Iris pigment epithelial cell (primary cell): ENCODE measurements at regions not wholly inside any gene's neighbourhood (a gene's known extent, or its start where the extent isn't known, plus 50 kb on each side); places are given as distances from the start of the nearest gene placed in this dataset.
A peak's percentile ranks its signal among the peaks of the same experiment; 100 is the strongest.
"Not testable (repeated sequence)": the region's sequence is repeated elsewhere in the genome, so short reads cannot be mapped to it uniquely, and the experiment has no call there.

Source experiments
- DNase-seq: peaks from one replicate; pipeline ENCODE4 v3.0.0-alpha.2; 2011; ENCODE audit warnings: low read depth

DNA sequence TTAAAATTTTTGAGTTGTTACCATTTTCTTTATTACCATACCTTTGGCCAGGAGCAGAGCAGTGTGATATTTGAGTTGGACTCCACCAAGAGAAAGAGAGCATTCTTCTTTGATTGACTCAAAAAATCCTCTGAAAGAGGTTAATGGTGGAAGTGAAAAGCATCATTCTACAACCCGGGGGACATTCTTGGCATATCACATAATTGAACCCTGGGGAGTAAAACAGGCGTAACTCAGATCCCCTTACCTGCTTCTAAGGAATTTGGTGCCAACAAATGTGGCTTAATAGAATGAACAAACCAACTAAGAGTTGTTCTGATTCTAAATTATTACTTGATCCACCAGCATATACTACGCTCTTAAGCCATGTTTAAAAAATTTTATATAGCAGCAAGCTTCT is 351.1 kb upstream of the DEPDC1 start:
- DNase-seq = no peak

DNA sequence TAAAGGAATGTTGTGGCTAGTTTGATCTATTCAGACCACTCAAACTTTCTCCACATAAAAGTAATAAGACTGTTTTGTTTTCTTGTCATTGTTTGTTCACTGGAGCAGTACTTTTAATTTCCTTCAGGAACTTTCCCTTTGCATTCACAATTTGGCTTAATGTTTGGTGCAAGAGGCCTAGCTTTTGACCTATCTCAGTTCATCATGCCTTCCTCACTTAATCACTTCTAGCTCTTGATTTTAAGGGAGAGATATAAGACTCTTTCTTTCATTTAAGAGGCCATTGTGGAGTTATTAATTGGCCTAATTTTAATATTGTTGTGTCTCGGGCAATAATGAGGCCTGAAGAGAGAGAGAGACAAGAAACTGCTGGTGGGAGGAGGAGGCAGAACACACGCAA is 371.7 kb upstream of the DEPDC1 start:
- no peak for DNase-seq

DNA sequence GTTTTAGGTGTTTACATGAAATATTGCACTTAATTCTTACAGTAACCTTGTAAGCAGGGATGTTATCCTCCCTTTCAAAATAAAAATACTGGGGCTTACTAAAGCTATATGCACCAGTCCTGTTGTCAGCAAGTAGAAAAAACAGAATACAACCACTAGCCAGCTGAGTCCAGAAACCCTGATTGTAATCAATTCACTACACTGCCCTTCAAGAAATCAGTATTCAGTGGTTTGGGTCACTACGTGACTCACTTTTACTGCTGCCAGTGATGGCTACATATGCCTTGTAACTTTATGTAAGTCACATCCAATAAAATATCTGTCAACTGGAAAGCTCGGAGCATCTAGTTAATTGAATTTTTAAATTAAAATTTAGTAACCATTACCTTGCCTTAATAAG is 376.3 kb upstream of the DEPDC1 start:
- no peak for DNase-seq

DNA sequence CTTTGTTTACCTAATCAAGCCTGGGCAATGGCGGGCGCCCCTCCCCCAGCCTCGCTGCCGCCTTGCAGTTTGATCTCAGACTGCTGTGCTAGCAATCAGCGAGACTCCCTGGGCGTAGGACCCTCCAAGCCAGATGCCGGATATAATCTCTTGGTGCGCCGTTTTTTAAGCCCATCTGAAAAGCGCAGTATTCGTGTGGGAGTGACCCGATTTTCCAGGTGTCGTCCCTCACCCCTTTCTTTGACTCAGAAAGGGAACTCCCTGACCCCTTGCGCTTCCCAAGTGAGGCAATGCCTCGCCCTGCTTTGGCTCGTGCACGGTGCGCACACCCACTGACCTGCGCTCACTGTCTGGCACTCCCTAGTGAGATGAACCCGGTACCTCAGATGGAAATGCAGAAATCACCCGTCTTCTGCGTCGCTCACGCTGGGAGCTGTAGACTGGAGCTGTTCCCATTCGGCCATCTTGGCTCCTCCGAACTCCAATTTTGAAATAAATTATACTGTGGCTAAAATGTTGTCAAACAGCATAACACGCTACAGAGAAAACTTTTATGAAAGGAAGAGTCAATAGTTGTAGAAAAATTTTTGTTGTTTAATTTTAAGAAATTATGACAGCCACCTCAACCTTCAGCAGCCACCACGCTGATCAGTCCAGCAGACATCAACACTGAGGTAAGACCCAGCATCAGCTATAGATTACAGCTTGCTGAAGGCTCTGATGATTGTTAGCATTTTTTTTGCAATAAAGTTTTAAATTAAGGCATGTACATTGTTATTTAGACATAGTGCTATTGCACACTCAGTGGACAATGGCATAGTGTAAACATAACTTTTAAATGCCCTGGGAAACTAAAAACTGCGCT is 384.7 kb upstream of the DEPDC1 start:
- not testable (repeated sequence) for DNase-seq

DNA sequence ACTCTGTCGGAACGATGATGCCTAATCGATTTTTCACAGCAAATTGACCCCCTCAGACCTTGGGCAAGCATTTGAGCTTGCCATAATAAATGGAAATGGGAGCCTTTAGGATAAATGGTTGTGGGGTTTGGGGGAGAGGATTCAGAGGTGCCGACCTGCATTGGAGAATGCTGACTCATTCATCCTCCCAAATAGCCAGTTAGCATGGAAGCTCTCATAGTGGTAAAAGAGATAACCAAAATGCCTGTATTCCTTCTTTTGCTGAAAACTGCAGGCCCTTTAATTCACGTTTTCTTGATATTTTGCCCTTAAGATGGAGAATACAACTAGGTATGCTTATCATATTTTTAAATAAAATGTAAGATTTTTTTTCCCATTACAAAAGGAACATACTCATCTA is 392.6 kb upstream of the DEPDC1 start:
- DNase-seq = no peak

DNA sequence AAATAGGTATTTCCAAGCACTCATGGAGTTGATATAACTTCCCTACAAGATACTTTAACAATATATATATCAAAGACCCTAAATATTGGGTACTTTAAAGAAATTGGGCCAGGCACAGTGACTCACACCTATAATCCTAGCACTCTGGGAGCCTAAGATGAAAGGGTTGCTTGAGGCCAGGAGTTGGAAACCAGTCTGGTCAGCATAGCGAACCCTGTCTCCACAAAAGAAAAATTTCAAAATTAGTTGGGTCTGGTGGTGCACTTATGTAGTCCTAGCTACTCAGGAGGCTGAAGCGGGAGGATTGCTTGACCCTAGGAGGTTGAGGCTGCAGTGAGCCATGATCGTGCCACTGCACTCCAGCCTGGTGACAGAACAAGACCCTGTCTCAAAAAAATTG is 393.9 kb upstream of the DEPDC1 start:
- DNase-seq = no peak

DNA sequence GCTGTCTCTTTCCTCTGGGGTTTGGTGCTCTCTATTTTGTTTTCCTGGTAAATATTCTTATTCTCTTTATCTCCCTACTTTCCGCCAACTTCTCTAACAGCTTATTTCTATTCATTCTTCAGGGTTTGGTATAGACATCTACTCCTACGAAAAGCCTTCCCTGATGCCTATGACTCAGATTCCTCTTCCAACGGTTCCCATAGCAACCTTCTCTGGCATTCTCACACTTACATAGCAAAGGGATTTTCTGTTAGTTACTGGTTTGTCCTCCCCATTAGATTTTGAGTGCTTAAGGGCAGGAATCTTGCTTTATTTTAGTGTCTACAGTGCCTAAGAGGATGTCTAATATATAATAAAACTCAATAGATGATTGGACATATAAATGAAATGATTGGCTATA is 407.6 kb upstream of the DEPDC1 start:
- DNase-seq = peak; percentile 9

DNA sequence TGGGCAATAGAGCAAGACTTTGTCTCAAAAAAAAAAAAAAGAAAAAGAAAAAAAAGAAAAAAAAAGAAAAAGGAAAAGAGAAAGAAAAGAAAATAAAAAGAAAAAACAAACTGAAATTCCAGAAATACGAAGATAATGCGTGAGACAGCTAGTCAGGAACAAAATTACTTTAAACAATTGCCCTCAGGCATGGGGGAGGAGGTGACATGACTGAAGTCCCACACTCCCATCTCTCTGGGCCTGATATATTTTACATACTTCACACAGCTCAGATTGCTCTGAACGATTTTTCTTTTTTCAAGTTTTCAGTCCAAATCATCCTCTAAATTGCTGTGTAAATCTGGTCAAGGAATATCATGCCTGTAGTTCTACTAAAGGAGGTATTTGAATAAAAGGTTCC is 409.5 kb upstream of the DEPDC1 start:
- no peak for DNase-seq

DNA sequence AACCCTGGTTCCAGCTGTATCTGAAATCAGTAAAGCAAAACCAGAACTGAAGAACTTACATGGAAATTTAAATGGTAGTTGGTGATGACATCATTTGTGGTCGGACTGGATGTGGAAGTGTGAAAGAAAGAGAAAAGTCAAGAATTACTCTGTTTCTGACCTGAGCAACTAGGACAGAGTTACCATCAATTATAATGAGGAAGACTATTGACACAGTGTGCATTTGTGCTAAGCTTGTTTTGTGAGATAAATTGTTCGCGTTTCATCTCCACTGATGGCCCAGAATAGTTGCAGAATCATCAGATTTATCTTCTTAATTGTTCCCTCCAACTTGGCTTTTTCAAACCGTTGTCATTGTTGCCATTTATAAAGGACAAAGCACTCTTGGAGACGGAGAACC is 410.6 kb upstream of the DEPDC1 start:
- DNase-seq = no peak

DNA sequence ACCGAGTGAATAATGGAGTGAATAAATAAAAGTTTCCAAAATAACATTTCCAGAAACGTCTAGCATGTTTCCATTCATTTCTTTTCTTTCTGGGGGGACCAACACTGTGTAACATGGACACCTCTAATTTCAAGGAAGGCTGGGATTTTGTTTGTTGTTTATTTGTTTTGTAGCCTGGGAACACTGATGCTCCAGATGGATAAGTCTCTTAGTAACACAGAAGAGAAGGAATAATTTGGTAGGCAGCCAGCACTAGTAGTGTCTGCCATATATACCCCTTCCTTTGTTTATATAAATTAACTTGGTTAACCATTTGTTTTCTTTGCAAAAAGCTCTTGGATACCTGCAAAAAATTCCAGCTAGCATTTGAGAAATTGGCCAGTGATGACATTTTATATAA is 411.4 kb upstream of the DEPDC1 start:
- no peak for DNase-seq

DNA sequence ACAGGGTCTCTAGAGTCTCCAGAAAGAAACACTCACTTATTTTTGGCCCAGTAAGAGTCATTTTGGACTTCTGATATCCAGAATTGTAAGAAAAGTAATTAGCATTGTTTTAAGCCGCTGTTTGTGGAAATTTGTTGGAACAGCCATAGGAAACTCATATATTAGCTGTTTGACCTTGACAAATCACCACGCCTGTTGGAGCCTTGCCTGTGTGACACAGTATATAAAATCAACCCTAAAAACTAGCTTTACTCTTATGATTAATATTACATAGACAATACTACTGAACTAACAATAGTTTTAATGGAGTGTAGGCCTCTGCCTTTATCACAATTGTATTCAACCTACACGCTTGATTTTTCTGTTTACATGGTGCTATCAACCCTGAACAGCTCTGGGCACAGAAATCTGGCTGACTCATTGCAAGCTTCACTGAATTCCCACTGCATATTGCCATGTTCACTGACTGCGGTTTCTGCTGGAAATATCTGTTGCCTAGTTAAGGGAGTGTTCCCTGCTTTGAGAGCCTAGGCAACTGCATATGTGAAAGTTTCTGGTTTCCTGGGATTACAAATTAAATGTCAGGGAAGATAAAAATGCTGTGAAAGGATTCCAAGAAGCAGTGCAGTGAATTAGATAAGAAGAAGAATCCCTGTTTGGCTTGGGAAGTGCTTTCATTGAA is 419.5 kb upstream of the DEPDC1 start:
- peak; percentile 55 for DNase-seq

DNA sequence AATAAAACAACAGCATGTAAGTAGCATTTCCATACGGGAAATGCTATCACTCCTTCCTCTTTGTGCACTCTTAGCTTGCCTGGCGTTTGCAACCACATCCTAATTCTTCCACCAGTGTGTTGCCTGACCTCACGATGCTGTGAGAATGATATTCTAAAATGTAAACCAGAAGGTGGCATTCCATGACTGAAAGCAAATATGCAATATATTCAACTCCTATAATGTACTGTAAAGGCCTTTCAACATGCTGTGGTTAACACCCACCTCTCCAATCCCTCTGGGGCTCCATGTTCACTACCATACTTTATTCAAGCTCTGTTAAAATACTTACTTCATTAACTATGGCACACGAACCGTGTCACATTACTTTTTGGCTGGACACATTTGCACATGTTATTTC is 420.6 kb upstream of the DEPDC1 start:
- no peak for DNase-seq

DNA sequence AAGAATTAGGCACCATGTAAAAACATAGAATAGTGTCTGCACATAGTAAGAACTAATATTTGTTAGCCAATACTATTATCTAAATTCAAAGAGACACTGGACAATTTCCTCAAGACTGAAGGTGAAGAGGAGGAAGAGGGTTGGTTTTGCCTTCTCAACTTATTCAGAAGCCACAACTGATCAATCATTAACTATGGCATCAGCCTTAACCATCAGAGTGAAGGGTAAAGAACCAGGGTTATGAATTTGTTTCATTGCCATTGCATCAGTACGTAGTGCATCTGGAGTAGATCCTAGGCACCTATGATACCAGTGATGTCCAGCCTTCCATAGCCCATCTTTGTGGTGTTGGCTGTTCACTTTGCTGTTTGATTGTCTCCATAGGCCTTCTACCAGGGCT is 421.7 kb upstream of the DEPDC1 start:
- DNase-seq = no peak

DNA sequence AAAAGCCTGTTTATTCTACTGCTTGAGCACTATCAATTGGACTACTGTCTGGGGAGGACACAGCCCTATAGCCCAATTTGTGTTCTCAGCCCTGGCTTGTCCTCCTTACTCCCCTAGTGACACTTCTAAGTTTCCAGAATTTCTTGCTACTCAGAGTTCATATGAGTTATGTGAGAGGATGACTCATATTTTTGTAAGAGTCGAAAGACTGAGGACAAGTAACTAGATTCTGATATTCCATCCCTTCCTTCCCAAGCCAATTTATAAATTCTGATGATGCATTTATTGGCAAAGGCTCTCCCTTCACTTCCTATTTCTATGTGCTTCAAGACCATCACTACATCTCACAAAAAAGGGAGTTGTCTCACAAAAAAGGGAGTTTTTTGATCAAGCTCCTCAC is 422.2 kb upstream of the DEPDC1 start:
- no peak for DNase-seq

DNA sequence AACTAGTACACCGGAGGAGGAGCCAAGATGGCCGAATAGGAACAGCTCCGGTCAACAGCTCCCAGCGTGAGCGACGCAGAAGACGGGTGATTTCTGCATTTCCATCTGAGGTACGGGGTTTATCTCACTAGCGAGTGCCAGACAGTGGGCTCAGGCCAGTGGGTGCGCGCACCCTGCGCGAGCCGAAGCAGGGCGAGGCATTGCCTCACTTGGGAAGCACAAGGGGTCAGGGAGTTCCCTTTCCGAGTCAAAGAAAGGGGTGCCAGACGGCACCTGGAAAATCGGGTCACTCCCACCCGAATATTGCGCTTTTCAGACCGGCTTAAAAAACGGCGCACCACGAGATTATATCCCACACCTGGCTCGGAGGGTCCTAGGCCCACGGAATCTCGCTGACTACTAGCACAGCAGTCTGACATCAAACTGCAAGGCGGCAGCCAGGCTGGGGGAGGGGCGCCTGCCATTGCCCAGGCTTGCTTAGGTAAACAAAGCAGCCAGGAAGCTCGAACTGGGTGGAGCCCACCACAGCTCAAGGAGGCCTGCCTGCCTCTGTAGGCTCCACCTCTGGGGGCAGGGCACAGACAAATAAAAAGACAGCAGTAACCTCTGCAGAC is 426.7 kb upstream of the DEPDC1 start:
- DNase-seq = not testable (repeated sequence)

DNA sequence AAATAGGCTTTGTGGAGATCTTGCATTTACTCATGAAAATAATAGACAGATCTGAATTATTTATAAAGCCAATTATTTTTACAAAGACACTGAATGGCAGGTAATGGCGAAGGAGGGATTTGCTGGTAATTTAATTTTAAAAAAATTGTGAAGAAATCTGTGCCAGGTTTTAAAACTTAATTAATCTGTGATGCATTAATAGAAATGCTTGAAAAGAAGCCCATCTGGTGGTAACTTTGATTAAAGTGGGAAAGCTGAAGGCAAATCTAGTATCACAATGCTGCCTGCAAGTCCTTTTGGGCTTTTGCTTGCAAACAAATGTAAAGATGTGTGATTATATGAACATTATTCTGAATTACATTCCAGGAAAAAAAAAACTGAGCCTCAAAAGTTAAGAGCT is 433.2 kb upstream of the DEPDC1 start:
- DNase-seq = no peak

DNA sequence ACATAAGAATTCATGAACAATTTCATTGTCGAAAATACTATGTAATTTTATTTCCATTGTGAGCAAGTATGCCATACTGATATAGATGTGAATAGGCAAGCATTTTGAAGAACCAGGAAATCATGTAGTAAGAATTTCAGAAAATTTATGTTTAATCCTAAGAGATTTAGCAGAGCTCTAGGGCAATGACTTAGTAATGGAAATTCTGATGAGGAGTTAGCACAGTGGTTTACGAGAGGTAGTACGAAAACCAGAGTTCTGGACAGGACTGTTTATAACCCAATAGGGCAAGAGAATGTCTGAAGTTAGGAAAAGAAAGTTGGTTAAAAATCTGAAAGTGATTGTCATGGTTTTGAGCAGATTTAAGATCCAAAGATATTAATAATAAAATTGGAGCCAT is 439.6 kb upstream of the DEPDC1 start:
- DNase-seq = no peak

DNA sequence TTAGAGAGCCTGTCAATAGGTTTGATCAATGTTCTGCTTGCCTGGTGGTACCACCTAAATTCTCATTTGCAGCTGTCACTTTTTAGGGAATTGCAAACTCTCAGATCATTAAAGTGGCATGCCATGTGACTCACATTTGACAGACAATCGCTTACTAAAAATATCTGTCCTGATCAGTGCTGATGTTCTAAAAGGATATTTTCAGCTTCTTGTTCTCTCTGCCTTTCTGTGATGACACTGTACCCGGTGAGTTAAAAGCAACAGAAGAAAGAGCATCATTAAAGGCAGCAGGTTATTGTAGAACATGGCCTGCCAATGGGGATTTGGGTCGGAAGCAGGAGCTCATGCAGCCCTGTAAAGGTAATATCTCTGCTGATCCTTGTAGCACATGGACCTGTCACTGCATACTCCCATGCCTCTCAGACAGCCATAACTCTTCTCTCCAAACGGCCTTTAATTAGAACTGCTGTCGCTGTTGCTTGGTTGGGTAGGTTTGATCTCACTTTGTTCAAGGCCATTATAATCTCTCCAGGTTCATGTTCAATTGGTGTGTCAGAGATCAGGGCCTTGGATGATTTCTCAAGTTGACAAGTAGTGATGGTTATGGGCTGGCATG is 441.3 kb upstream of the DEPDC1 start:
- DNase-seq = no peak

DNA sequence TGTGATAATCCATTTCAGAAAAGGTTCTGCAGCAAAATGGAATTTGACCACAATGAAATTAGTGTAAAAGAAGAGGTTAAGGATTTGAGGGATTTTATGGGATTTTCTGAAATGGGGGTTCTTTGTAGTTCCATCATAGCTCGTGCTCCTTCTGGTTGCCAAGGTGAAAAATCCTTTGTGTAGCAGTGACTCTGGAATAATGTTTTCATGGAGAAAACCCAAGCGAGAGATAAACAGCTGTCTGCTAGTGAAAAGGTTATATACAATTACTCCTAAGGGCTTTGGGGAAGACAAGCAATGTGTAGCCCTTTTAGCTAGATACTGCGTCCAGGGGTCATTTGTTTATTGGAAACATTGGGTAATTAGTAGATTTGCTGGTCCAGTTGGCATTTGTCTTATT is 453.2 kb upstream of the DEPDC1 start:
- DNase-seq = no peak

DNA sequence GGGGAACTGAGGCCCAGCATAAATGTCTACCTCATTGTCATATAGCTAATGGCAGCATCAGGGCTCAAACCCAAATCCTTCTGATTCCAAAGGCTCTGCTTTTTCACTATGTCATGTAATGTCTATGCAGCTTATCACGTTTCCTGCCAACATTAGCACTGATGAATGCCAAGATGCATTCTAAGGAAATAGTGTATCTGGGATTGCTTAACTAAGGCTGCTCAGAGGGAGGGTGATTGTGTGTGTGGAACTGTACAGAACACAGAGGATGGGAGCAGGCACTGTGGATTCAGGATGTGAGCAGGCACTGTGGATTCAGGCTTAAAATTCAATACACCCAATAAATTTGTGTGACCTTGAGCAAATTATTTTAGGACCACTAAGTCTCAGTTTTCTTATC is 456.4 kb upstream of the DEPDC1 start:
- DNase-seq = no peak

DNA sequence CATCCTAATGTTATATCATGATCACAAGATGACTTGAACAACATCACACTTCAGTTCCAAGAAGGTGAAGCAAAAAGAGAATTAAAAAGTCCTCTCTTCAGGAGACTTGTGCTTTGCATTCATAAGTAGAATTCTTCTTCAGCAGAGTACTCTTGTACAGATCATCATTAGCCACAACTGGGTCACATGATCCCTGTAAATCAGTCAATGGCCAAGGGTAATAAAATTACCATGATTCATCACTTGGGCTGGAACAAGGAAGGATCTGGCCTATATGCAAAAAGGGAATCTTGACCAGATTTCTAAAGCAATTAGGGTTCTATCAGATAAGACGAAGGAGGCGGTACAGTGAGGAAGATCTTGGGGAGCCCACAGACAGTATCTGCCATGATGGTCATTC is 458.0 kb upstream of the DEPDC1 start:
- DNase-seq = no peak

DNA sequence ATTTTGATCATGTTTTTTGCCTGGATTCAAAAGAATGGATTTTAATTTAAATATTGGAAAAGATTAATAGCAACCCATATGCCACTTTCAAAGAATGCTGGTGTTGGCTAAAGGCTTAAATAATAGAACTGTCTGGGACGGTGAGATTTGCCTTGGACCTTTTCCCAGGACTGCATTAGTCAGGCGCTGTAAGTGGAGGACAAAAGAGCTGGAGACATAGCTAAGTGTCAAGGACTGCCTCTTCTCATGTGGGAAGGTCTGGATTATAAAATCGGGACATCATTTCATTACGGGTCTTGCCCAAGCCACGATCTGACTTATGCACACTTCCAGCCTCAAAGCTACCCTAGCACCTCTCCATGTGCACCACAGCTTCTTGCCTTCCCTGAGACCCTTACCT is 458.5 kb upstream of the DEPDC1 start:
- DNase-seq = no peak

DNA sequence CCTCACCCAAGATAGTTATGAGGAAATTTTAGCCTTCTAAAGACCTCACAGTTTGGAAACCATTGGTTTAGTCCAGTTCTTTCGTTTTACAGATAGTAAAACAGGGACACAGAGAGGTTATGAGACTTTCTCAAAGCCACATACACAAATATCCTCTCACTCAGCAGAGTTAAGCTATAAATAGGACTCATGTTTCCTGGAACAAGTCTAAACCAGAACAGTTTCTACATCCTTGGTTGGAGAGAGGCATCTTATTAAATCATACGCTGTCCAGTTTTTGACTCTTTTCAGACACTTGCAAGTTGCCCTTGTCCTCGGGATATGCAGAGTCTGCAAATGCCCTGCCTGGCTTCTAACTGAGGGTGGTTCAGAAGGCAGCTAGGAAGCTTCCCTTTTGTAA is 462.1 kb upstream of the DEPDC1 start:
- DNase-seq = no peak
